Vagina (tissue), 2 donors: ENCODE measurements at regions not wholly inside any gene's neighbourhood (a gene's known extent, or its start where the extent isn't known, plus 50 kb on each side); places are given as distances from the start of the nearest gene placed in this dataset.

Source experiments
- DNase-seq, 2 donors: peaks; one replicate each; pipeline ENCODE4 v3.0.0-alpha.2; 2017; ENCODE audit errors: extremely low spot score in 2 of 2
- H3K27ac ChIP-seq: fragments of 200-600 bp; sonication (generic); one replicate; pipeline ENCODE4 v1.5.1; 2019
- H3K27me3 ChIP-seq: fragments of 200-600 bp; sonication (generic); one replicate; pipeline ENCODE4 v1.5.1; 2019
- H3K36me3 ChIP-seq, 2 donors: fragments of 200-600 bp; sonication (generic); one replicate each; pipeline ENCODE4 v1.5.1; 2017 to 2019
- H3K4me1 ChIP-seq: fragments of 200-600 bp; sonication (generic); one replicate; pipeline ENCODE4 v1.5.1; 2019
- H3K4me3 ChIP-seq, 2 donors: fragments of 200-600 bp; sonication (generic); 1 replicate in 1 of 2; 2 replicates in 1 of 2; pipeline ENCODE4 v1.5.1; 2016 to 2019
- H3K9me3 ChIP-seq: fragments of 200-600 bp; sonication (generic); one replicate; pipeline ENCODE4 v1.5.1; 2019
- POLR2A ChIP-seq, 2 donors: fragments of 450-650 bp; IDR thresholded peaks; one replicate each; pipeline ENCODE4 v1.6.1; 2017; ENCODE audit warnings: antibody characterized with exemption in 2 of 2, mild to moderate bottlenecking in 2 of 2, moderate library complexity in 2 of 2
- POLR2AphosphoS5 ChIP-seq, 2 donors: sonication (generic); formaldehyde crosslinking; IDR thresholded peaks; one replicate each; pipeline ENCODE4 v1.9.0; 2017; ENCODE audit warnings: antibody characterized with exemption in 2 of 2, mild to moderate bottlenecking in 2 of 2, low read depth in 1 of 2; ENCODE audit not compliant: insufficient read depth in 1 of 2
- intact Hi-C: fragments of 100-400 bp; cut with DNase I; formaldehyde crosslinking; loops from one replicate; pipeline ENCODE4 v1.15.1; 2023
- TF ChIP-seq, protein P1 (sequence below), 3 experiments: fragments of 450-650 bp in 2 of 3; fragments of 200-600 bp in 1 of 3; sonication (generic) in 1 of 3; IDR thresholded peaks; one replicate each; pipeline ENCODE4 v1.5.1; 2017 to 2019; ENCODE audit warnings: antibody characterized with exemption in 3 of 3, mild to moderate bottlenecking in 2 of 3, moderate library complexity in 2 of 3

DNA sequence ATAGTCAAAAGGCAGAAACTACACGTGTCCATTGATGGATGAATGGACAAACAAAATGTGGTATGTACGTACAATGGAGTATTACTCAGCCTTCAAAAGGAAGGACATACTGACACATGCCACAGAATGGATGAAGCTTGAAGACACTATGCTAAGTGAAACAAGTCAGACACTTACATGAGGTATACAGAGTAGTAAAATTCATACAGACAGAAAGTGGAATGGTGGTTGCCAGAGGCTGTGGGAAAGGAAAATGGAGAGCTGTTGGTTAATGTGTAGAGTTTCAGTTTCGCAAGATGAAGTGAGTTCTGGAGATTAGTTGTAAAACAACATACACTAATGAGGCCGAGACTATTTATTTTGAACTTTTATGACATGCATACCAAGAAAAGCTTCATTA lies 67.4 kb upstream of the EPB41L3 start:
- Histone ChIP-seq H3K4me3 (no peak overlapping the region), H3K27me3 (no peaks in the 10 kb centered on the region), H3K9me3 (no peaks in the 10 kb centered on the region), H3K36me3 (no peaks in the 10 kb centered on the region), H3K4me1 (no peaks in the 10 kb centered on the region), H3K27ac (no peak overlapping the region)
- no peak for DNase-seq
- intact Hi-C loops, result no loop called here
- TF ChIP-seq POLR2A (IDR thresholded peaks at IDR 0.05) (no peak), POLR2AphosphoS5 (IDR thresholded peaks at IDR 0.05; ENCODE audit: insufficient read depth in 1 of 2, low read depth in 1 of 2) (no peak)
- TF ChIP-seq, protein P1, sequence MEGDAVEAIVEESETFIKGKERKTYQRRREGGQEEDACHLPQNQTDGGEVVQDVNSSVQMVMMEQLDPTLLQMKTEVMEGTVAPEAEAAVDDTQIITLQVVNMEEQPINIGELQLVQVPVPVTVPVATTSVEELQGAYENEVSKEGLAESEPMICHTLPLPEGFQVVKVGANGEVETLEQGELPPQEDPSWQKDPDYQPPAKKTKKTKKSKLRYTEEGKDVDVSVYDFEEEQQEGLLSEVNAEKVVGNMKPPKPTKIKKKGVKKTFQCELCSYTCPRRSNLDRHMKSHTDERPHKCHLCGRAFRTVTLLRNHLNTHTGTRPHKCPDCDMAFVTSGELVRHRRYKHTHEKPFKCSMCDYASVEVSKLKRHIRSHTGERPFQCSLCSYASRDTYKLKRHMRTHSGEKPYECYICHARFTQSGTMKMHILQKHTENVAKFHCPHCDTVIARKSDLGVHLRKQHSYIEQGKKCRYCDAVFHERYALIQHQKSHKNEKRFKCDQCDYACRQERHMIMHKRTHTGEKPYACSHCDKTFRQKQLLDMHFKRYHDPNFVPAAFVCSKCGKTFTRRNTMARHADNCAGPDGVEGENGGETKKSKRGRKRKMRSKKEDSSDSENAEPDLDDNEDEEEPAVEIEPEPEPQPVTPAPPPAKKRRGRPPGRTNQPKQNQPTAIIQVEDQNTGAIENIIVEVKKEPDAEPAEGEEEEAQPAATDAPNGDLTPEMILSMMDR (IDR thresholded peaks at IDR 0.05), result no peak

DNA sequence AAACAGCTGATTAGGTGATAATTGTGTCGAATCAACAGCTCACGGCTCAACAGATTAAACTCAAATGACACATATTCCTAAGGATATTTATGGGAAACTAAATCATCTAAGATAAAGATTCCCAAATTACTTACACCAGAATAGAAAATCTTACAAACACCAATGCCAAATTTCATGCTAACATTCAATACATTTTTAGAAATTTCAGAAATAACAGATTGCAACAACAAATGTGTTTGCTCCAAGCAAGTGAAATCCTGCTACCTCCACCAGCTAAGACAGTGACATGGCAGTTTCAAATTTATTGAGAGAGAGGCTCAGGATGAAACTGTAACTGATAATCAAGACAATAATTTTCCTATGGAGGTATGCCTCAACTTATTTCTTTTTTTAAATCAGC lies 65.0 kb upstream of the EPB41L3 start:
- TF ChIP-seq, protein P1 (IDR thresholded peaks at IDR 0.05), result no peak
- no peak for TF ChIP-seq POLR2AphosphoS5 (IDR thresholded peaks at IDR 0.05; ENCODE audit: insufficient read depth in 1 of 2, low read depth in 1 of 2)
- no peak for TF ChIP-seq POLR2A (IDR thresholded peaks at IDR 0.05)
- no peak for DNase-seq
- no peaks in the 10 kb centered on the region for H3K4me1 ChIP-seq
- H3K36me3 ChIP-seq, result no peaks in the 10 kb centered on the region
- no peaks in the 10 kb centered on the region for H3K27me3 ChIP-seq
- no peak overlapping the region for H3K4me3 ChIP-seq
- intact Hi-C loops, result no loop called here
- H3K27ac ChIP-seq, result no peak overlapping the region
- H3K9me3 ChIP-seq, result no peaks in the 10 kb centered on the region

DNA sequence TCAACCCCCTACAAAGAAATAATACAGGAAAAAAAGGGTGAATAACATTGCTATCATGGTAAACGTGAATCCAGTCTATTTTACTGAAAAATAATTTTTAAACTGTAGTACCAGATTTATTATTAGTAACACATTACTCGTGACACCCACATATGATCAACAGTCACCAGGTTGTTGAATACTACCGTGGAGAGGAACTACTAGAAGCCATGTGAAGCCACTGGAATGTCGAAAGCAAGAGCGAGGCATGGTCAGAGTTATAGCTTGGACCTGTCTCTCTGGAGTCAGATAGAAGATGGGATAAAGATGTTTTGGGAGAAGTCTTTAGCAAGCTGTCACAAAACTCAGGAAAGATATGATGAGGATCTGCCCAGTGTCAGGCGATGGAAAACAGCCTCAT lies 63.2 kb upstream of the EPB41L3 start:
- Histone ChIP-seq H3K36me3 (no peaks in the 10 kb centered on the region), H3K27me3 (no peaks in the 10 kb centered on the region), H3K9me3 (no peaks in the 10 kb centered on the region), H3K4me3 (no peak overlapping the region), H3K27ac (no peak overlapping the region), H3K4me1 (no peaks in the 10 kb centered on the region)
- no peak for TF ChIP-seq POLR2A (IDR thresholded peaks at IDR 0.05)
- TF ChIP-seq, protein P1 (IDR thresholded peaks at IDR 0.05), result no peak
- TF ChIP-seq POLR2AphosphoS5 (IDR thresholded peaks at IDR 0.05; ENCODE audit: insufficient read depth in 1 of 2, low read depth in 1 of 2), result no peak
- intact Hi-C loops, result no loop called here
- DNase-seq, result no peak

DNA sequence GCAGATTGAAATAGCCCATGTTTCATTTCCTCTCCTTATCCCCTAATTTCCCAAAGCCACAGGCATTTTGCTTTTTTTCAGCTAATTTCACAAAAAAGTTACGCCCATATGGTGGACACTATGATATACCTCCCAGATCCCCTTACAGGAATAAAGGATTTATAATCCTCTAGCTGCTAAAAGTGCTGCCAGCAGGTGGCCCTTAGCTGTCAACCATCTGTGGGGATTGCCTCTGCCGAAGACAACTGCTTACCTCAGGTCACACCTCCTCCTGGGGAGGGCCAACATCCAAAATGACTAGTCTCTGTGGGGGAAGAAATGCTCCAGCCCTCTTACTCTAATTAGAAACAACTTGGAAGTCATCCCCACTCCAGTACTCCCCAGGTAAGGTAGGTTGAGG lies 61.0 kb upstream of the EPB41L3 start:
- TF ChIP-seq, protein P1 (IDR thresholded peaks at IDR 0.05), result no peak
- TF ChIP-seq POLR2AphosphoS5 (IDR thresholded peaks at IDR 0.05; ENCODE audit: insufficient read depth in 1 of 2, low read depth in 1 of 2) (no peak), POLR2A (IDR thresholded peaks at IDR 0.05) (no peak)

DNA sequence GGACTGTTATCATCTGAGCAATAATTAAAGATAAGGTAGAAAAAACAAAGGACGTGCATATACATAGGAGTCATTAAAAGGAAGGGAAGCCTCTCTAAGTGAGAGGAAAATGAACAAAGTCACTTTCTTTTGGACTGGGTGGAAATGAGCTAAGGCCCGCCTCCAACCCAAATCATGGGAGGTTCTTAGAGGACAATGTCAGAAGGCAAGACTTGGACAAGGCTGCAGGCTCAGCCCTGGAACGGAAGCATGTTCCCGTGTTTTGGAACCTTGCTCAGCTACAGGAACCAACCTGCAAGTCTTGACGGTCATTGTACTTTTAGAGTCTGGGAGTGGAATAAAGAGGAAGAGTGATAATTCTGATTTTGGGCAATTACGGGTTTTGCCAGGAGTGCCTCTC lies 59.4 kb upstream of the EPB41L3 start:
- TF ChIP-seq POLR2AphosphoS5 (IDR thresholded peaks at IDR 0.05; ENCODE audit: insufficient read depth in 1 of 2, low read depth in 1 of 2) (no peak), POLR2A (IDR thresholded peaks at IDR 0.05) (no peak)
- TF ChIP-seq, protein P1 (IDR thresholded peaks at IDR 0.05), result no peak
- no peak overlapping the region for H3K4me3 ChIP-seq
- intact Hi-C loops, result no loop called here

More for the DNA sequence above, 61.0 kb upstream of the EPB41L3 start:
- H3K27me3 ChIP-seq, result no peaks in the 10 kb centered on the region
- H3K4me3 ChIP-seq, result no peak overlapping the region
- no peak overlapping the region for H3K27ac ChIP-seq
- H3K9me3 ChIP-seq, result no peaks in the 10 kb centered on the region
- no peaks in the 10 kb centered on the region for H3K4me1 ChIP-seq
- intact Hi-C loops, result no loop called here
- no peak for DNase-seq
- no peaks in the 10 kb centered on the region for H3K36me3 ChIP-seq

More for the DNA sequence above, 59.4 kb upstream of the EPB41L3 start:
- Histone ChIP-seq H3K27me3 (no peaks in the 10 kb centered on the region), H3K36me3 (no peaks in the 10 kb centered on the region), H3K9me3 (no peaks in the 10 kb centered on the region), H3K27ac (no peak overlapping the region), H3K4me1 (no peaks in the 10 kb centered on the region)
- no peak for DNase-seq
